DOHH2 (cell line): ENCODE measurements at regions not wholly inside any gene's neighbourhood (a gene's known extent, or its start where the extent isn't known, plus 50 kb on each side); places are given as distances from the start of the nearest gene placed in this dataset.
"Not testable (repeated sequence)": the region's sequence is repeated elsewhere in the genome, so short reads cannot be mapped to it uniquely, and the experiment has no call there.

Source experiments
- CTCF ChIP-seq: fragments of 200-600 bp; sonication (generic); IDR thresholded peaks from one replicate; pipeline ENCODE4 v1.5.1; 2014; ENCODE audit warnings: antibody characterized with exemption, mild to moderate bottlenecking, low read depth, low read length; ENCODE audit not compliant: poor library complexity, severe bottlenecking
- EZH2phosphoT487 ChIP-seq: fragments of 200-600 bp; sonication (generic); IDR thresholded peaks from 2 replicates; pipeline ENCODE4 v1.6.1; 2017; ENCODE audit warnings: borderline replicate concordance, mild to moderate bottlenecking, antibody characterized with exemption, low read length, moderate library complexity, mixed read lengths

DNA sequence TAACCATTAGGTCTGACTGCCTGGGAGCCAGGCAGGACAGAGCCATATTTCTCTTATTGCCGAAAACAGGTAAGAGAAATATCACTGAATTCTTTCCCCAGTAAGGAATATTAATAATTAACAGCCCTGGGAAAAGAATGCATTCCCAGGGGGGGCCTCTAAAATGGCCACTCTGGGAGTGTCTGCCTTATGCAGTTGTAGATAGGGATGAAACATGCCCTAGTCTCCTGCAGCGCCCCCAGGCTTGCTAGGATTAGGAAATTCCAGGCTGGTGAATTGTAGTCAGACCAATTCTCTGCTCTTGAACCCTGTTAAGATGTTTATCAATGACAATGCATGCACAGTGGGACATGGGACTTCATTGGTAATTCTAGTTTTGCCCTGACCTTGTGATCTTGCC, 317.9 kb upstream of the GLI3 start:
- TF ChIP-seq CTCF, EZH2phosphoT487: not testable (repeated sequence)
